Esophagus squamous epithelium (tissue), 4 donors: ENCODE measurements at regions not wholly inside any gene's neighbourhood (a gene's known extent, or its start where the extent isn't known, plus 50 kb on each side); places are given as distances from the start of the nearest gene placed in this dataset.

Experiments used
- CTCF ChIP-seq, 6 experiments: fragments of 450-650 bp in 4 of 6; fragments of 200-600 bp in 2 of 6; sonication (generic) in 2 of 6; IDR thresholded peaks; one replicate each; pipeline ENCODE4 v1.5.1; 2016 to 2019; ENCODE audit warnings: antibody characterized with exemption in 6 of 6, mild to moderate bottlenecking in 4 of 6, moderate library complexity in 4 of 6
- POLR2A ChIP-seq, 4 donors: fragments of 450-650 bp; IDR thresholded peaks; one replicate each; pipeline ENCODE4 v1.6.1; 2017; ENCODE audit warnings: antibody characterized with exemption in 4 of 4, mild to moderate bottlenecking in 4 of 4, moderate library complexity in 3 of 4

GRCh38 chr6:24019830-24020229 is 106.2 kb upstream of the NRSN1 start:
- no peak for TF ChIP-seq CTCF (IDR thresholded peaks at IDR 0.05)
- TF ChIP-seq POLR2A (IDR thresholded peaks at IDR 0.05), result no peak
